SU-DHL-6 (cell line): ENCODE measurements at regions not wholly inside any gene's neighbourhood (a gene's known extent, or its start where the extent isn't known, plus 50 kb on each side); places are given as distances from the start of the nearest gene placed in this dataset.

Source experiments
- H2AFZ ChIP-seq: fragments of 200-600 bp; sonication (generic); 2 replicates; pipeline ENCODE4 v1.6.1; 2014; ENCODE audit warnings: low read depth, mild to moderate bottlenecking, moderate library complexity, mixed read lengths, antibody characterized with exemption, low read length; ENCODE audit not compliant: severe bottlenecking
- H3F3A ChIP-seq: fragments of 200-600 bp; shearing (Covaris generic); 2 replicates; pipeline ENCODE4 v1.6.0; 2016; ENCODE audit warnings: antibody characterized with exemption, mild to moderate bottlenecking; ENCODE audit not compliant: insufficient read depth
- H3K27ac ChIP-seq: fragments of 200-600 bp; sonication (generic); 2 replicates; pipeline ENCODE4 v1.5.1; 2016; ENCODE audit warnings: low read depth, mild to moderate bottlenecking, low read length, moderate library complexity, mixed read lengths
- H3K27me3 ChIP-seq: fragments of 200-600 bp; sonication (generic), shearing (Covaris generic); 2 replicates; pipeline ENCODE4 v1.6.0; 2014; ENCODE audit warnings: mild to moderate bottlenecking, low read length
- H3K36me3 ChIP-seq: fragments of 200-600 bp; sonication (generic); 2 replicates; pipeline ENCODE4 v1.6.1; 2014; ENCODE audit warnings: mild to moderate bottlenecking, low read length, mixed read lengths
- H3K4me2 ChIP-seq: fragments of 300-600, 200-600 bp; shearing (Covaris generic), sonication (generic); 2 replicates; pipeline ENCODE4 v1.6.0; 2014; ENCODE audit warnings: low read length, low read depth, mild to moderate bottlenecking; ENCODE audit not compliant: poor library complexity, severe bottlenecking
- H3K4me3 ChIP-seq: fragments of 200-600 bp; sonication (generic); 2 replicates; pipeline ENCODE4 v1.5.1; 2014; ENCODE audit warnings: antibody characterized with exemption, low read length, mild to moderate bottlenecking, mixed read lengths; ENCODE audit not compliant: insufficient read depth, poor library complexity, severe bottlenecking
- H3K79me2 ChIP-seq: fragments of 200-600 bp; sonication (generic); 2 replicates; pipeline ENCODE4 v1.6.1; 2014; ENCODE audit warnings: mild to moderate bottlenecking, low read length, moderate library complexity; ENCODE audit not compliant: insufficient read depth
- H3K9ac ChIP-seq: fragments of 200-600 bp; sonication (generic); 2 replicates; pipeline ENCODE4 v1.7.0; 2014; ENCODE audit warnings: mild to moderate bottlenecking, low read length
- H3K9me2 ChIP-seq: fragments of 200-600 bp; sonication (generic); replicated peaks from 2 replicates; pipeline ENCODE4 v1.6.1; 2014; ENCODE audit warnings: low read length; ENCODE audit not compliant: insufficient read depth
- H3K9me3 ChIP-seq: fragments of 200-600 bp; sonication (generic); 2 replicates; pipeline ENCODE4 v1.6.1; 2014; ENCODE audit warnings: low read length, mixed read lengths; ENCODE audit not compliant: insufficient read depth
- H4K20me1 ChIP-seq: fragments of 200-600 bp; sonication (generic); 2 replicates; pipeline ENCODE4 v1.6.1; 2014; ENCODE audit warnings: low read depth, mild to moderate bottlenecking, antibody characterized with exemption, low read length, moderate library complexity, mixed read lengths
- CTCF ChIP-seq: fragments of 200-600 bp; sonication (generic); IDR thresholded peaks from one replicate; pipeline ENCODE4 v1.5.1; 2017; ENCODE audit warnings: antibody characterized with exemption, mild to moderate bottlenecking, low read length, moderate library complexity; ENCODE audit not compliant: insufficient read depth, poor library complexity, severe bottlenecking
- EZH2phosphoT487 ChIP-seq: fragments of 200-600 bp; sonication (generic), shearing (Covaris generic); conservative IDR thresholded peaks from 2 replicates; pipeline ENCODE4 v1.6.1; 2018; ENCODE audit warnings: mild to moderate bottlenecking, antibody characterized with exemption, low read length, moderate library complexity, mixed read lengths

GRCh38 chr3:106328224-106328623 is 459.4 kb upstream of the CBLB start:
- Histone ChIP-seq H3K79me2 (no peaks in the 10 kb centered on the region), H3K36me3 (0 out of 2 replicates have a peak, but pooled peaks cover 2% of the 10 kb centered on the region), H3F3A (no peaks in the 10 kb centered on the region), H3K9me3 (peaks cover 12% of the 10 kb centered on the region; the same call in 1 of the 2 replicates), H3K4me3 (no peak overlapping the region), H3K27me3 (no peaks in the 10 kb centered on the region), H3K27ac (no peak overlapping the region), H2AFZ (no peak overlapping the region), H4K20me1 (no peaks in the 10 kb centered on the region), H3K4me2 (no peak overlapping the region), H3K9me2 (no peaks in the 10 kb centered on the region), H3K9ac (no peak overlapping the region)
- no peak for TF ChIP-seq EZH2phosphoT487
- no peak for TF ChIP-seq CTCF

- no peak for TF ChIP-seq CTCF
- TF ChIP-seq EZH2phosphoT487 = no peak
- no peak overlapping the region for H2AFZ ChIP-seq
- no peaks in the 10 kb centered on the region for H3K9me2 ChIP-seq
- H3K27ac ChIP-seq = no peak overlapping the region
- H3K4me3 ChIP-seq = no peak overlapping the region
- H4K20me1 ChIP-seq = no peaks in the 10 kb centered on the region
- H3K79me2 ChIP-seq = no peaks in the 10 kb centered on the region
- H3K27me3 ChIP-seq = no peaks in the 10 kb centered on the region
- no peak overlapping the region for H3K4me2 ChIP-seq
- no peaks in the 10 kb centered on the region for H3F3A ChIP-seq
- H3K9ac ChIP-seq = no peak overlapping the region
- peaks cover 2% of the 10 kb centered on the region; the same call in 1 of the 2 replicates for H3K9me3 ChIP-seq
- no peaks in the 10 kb centered on the region for H3K36me3 ChIP-seq
Measured at GRCh38 chr3:106329521-106329920, 460.7 kb upstream of the CBLB start.

- Histone ChIP-seq H3K27ac (no peak overlapping the region), H3K79me2 (no peaks in the 10 kb centered on the region), H3K27me3 (no peaks in the 10 kb centered on the region), H3K4me3 (no peak overlapping the region), H3K9me2 (no peaks in the 10 kb centered on the region), H3K9ac (no peak overlapping the region), H4K20me1 (no peaks in the 10 kb centered on the region), H2AFZ (no peak overlapping the region), H3K36me3 (no peaks in the 10 kb centered on the region), H3K4me2 (no peak overlapping the region), H3F3A (no peaks in the 10 kb centered on the region), H3K9me3 (no peaks in the 10 kb centered on the region)
- TF ChIP-seq EZH2phosphoT487 (no peak), CTCF (no peak)
Measured at GRCh38 chr3:106331636-106332035, 462.8 kb upstream of the CBLB start.
